Stimulated activated CD4-positive, alpha-beta T cell treated with anti-CD3 and anti-CD28 coated beads, Interleukin-12 subunit alpha, Interleukin-12 subunit beta, amount 100 ng/mL, for 24 hours (primary cell): ENCODE measurements at regions not wholly inside any gene's neighbourhood (a gene's known extent, or its start where the extent isn't known, plus 50 kb on each side); places are given as distances from the start of the nearest gene placed in this dataset.

Experiments used
- DNase-seq, 2 experiments: peaks; one replicate each; pipeline ENCODE4 v3.0.0-alpha.2; 2020; ENCODE audit warnings: low read depth in 2 of 2

DNA sequence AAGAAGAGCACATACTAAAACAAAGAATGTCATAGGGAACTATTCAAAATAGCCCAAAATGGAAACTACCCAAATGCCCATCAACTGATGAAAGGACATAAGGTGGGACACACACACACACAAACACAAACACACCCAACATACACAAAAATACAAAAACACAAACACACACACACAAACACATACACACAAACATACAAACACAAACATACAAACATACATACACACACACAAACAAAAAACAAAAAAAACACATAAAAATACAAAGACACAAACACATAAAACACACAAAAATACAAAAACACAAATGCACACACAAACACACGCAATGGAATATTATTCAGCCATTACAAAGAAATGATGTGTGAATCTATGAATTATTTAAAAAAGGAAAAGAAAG is 203.6 kb downstream of the ERMARD start:
- no peak for DNase-seq

DNA sequence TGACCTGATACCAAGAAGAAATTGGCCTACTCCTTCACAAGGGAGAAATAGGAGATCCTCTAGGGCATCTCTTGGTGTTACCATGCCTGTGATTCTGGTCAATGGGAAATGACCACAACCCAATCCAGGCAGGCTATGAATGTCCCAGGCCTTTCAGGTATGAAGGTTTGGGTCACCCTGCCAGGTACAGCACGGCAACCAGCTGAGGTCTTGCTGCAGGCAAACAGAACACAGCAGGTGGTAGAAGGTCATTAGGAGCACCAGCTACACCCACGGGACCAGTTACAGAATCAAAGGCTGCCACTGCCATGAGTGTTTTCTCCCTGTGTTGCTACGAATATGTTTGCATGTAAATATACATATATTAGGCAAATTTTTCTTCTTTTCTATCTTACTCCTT is 202.3 kb downstream of the ERMARD start:
- DNase-seq, result no peak

DNA sequence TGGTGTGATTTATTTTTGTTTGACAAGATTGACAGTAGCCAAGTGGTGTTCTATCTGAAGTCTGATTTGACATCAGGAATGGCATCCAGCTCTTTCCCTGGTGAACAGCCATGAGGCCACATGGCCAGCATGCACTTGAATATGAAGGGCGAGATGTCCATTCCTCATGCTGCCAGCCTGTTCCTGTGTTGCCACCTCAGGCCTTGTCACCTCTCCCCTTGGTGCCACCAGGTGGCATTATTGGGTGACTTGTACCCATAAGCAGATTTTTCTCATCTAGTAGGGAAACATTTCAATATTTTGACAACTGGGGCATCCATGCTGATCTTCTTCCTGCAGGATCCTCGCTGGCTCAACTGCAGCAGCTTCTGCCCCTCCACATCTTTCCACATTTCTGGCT is 199.1 kb downstream of the ERMARD start:
- DNase-seq, result no peak

DNA sequence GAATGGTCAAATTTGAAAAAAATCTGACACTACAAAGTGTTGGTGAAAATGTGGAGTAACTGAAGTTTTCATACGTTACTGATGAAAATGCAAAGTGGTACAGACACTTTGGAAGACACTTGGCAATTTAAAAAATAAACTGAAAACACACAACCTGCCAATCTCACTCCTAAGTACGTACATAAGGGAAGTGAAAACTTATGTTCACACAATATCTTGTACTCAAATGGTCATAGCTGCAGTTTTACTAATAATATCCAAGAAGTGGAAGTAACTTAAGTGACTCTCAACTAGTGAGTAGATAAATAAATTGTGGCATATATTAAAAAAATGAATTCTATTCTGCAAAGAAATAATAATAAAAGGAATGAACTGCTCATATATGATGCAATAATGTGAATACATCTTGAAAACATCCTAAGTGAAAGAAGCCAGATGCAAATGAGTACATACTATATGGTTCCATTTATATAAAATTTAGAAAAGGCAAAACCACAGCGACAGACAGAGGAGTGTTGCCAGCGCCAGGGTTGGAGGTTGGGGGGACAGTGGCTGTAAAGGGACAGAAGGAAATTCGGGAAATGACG is 198.2 kb downstream of the ERMARD start:
- no peak for DNase-seq

DNA sequence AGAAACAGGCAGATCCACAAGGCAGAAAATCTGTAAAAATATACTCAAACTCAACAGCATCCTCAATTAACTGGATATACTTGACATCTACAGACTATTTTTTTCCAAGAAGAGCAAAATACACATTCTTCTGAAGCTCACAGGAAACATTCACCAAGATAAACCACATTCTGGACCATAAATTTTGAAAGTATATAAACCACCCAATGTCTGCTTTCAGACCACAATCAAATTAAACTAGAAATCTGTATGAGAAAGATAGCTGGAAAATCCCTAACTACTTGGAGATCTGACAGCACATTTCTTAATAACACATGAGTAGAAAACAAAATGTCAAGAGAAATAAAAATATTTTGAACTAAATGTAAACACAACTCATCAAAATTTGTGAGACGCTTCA is 195.5 kb downstream of the ERMARD start:
- no peak for DNase-seq

DNA sequence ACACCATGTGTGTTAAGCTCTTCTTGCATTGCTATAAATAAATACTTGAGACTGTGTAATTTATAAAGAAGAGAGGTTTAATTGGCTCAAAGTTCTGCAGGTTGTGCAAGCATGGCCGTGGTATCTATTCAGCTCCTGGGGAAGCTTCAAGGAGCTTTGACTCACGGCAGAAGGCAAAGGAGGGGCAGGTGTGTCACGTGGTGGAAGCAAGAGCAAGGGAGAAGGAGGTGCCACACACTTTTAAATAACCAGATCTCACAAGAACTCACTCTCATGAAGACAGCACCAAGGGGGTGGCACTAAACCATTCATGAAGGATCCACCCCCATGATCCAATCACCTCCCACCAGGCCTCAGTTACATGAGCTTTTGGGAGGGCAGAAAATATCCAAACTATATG is 193.7 kb downstream of the ERMARD start:
- DNase-seq, result no peak

DNA sequence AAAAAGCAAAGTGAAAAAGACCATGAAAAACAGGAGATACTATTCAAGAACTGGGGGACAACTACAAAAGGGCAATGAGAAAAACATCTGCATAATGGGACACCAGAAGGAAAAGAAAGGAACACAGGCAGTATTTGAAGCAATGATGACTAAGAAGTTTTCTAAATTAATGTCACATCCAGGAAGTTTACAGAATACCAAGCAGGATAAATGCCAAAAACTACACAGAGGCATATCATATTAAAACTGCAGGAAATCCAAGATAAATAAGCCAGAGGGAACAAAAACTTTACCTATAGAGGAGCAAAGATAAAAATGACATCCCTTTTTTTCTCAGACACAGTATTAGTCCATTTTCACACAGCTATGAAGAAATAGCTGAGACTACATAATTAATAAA is 193.0 kb downstream of the ERMARD start:
- DNase-seq, result no peak

DNA sequence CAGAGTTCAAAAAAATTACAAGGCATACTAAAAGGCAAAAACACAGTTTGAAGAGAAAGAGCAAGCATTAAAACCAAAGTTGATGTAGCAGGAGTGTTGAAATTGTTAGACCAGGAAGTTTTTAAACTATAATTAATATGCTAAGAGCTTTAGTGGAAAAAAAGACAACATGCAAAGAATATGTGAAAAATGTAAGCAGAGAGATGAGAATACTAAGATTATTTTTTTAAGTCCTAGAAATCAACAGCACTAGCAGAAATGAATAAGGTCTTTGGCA is 192.6 kb downstream of the ERMARD start:
- no peak for DNase-seq

DNA sequence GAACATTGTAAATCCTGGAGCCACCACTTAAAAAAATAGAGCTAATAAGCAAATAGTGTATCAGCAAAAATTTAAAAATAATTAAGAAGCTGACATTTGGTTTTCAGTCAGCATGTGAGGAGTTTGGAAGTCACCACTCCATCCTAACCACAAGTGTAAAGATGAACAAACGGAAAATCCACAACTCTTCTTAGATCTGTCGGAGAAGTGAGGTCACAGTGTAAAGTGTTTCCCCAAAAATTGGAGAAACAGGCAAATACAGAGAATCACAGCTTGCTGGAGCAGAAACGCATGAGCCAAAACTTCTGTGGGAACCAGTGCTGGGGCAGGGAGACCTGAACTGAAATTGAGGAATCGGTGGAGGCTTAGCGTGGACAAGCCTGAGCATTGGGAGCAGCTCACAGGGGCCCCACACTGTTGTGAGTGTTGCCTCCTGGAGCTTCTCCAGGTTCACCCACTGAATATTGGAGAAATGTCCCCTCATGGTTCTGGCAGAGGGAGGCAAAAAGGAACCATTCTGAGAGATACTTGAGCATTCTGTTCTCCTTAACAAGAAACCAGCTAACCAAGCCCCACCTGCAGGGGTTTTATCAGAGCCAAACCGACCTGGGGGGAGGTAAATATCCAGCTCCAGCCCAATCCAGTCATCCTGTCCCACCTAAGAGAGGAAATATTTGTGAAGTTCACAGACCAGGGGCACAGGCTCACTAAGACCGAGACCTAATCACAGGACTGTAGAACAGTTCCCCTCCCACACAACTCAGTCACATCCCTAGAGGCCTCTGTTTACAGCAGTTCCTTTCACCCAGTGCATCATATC is 192.0 kb downstream of the ERMARD start:
- DNase-seq, result no peak

DNA sequence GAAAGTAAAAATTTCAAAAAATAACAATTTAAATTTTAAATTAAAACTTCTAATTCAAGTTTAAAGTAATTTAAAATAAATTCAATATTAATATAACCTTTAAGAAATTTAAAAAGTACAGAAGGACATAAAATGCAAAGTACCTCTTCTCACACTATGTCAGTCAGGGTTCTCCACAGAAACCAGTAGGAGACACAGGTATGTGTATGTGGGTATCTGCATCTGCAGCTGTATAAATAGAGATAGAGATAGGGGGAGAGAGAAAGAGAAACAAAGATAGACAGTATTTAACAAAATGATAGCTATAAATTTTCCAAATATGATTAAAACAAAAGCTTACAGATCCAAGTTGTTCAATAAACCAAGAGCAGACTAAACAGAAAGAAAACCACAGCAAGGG is 190.8 kb downstream of the ERMARD start:
- DNase-seq, result no peak

DNA sequence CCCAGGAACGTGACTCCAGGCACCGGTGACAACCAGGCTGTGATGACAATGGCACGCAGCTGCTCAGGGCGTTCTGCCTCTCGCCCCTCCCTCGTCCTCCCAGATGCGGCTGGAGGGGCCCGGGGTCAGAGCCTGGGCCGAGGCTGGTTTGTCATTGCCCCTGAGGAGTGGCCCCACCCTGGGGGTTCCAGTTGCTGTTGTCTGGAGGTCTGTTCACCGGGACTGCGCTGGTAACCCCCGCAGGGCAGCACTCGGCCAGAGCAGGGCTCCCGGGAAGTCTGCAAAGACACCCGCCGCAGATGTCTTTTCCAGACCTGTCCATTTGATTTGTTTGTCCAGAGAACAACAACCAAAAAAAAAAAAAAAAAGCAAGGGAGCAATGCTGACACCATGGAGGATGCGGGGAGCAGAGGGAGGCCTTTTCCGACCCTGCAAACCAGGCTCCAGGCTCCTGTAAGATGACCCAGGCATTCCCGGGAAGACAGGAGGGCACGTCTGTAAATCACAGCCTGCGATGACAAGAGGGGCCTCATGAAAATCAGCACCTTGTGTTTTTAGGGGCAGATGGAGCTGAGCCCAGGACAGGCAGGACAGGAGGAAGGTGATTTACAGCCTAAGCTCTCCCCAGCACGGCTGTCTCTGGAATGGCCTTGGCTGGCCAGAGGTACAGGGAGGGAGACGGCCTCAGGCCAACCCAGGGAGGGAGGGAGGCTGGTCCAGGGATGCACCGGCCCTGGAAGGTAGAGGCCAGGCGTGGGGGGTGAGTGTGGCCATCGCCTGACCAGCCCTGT is 189.3 kb downstream of the ERMARD start:
- DNase-seq, result no peak

DNA sequence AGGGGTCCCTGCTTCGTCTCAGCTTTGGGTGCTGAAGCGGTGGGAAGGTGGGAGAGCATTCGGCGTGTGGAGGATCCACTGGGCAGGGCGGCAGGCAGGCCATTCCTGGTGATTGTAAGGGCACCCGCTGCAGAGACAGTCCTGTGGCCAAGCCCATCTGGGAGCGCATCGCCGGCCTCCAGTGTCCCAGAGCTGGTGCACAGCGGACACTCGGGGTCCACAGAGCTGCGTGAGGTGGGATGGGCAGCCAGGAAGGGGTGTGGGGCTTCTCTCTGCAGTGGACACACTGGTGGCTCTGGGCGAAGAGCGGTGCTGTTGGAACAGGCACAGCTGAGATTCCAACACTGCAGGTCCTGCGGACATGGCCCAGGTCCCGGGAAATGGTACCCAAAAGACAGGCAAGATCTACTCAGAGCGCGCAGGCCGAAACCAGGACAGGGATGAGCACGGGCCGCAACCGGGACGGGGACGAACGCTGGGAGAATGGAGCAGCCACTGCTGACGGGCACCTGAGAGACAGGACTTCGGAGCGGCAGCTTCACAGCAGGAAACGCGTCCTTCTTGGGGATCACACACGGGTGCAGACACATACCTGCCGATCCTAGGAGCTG is 188.2 kb downstream of the ERMARD start:
- DNase-seq, result no peak

DNA sequence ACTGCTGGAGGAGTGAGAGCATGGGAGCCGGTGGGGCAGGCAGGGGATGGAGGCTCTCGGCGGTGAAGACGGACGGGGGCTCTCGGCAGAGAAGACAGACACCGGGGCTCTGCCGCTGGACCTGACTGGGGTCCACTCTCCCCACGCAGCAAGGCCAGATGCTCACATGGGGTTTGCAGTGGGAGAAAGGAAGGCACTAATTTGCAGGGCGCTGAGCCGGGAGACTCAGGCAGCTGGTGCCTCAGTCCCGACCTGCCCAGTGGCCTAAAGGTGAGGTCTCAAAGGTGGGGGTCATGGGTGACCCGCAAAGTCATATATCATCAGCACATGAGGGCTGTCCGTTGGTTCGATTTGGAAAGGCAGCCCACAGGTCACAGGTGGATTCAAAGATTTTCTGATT is 187.3 kb downstream of the ERMARD start:
- DNase-seq, result no peak

DNA sequence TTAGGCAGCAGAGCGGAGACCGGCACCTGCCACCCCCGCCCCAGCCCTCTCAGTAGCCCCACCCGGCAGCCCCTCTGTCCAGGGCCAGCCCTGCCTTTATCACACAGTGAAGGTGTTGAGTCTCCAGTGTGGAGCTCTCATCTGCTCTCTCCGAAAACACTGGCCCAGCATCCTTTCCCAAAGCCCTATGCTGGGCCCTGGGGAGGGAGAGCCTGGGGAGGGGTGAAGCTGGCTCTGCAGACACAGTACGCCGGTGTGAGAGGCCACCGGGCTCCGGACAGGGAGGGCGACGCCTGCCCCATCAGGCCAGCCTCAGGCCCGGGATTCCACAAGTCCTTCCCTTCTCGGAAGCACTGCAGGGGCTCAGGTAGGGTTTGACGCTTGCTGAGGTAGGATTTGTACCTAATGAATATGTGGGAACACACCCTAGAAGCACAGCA is 186.9 kb downstream of the ERMARD start:
- no peak for DNase-seq

DNA sequence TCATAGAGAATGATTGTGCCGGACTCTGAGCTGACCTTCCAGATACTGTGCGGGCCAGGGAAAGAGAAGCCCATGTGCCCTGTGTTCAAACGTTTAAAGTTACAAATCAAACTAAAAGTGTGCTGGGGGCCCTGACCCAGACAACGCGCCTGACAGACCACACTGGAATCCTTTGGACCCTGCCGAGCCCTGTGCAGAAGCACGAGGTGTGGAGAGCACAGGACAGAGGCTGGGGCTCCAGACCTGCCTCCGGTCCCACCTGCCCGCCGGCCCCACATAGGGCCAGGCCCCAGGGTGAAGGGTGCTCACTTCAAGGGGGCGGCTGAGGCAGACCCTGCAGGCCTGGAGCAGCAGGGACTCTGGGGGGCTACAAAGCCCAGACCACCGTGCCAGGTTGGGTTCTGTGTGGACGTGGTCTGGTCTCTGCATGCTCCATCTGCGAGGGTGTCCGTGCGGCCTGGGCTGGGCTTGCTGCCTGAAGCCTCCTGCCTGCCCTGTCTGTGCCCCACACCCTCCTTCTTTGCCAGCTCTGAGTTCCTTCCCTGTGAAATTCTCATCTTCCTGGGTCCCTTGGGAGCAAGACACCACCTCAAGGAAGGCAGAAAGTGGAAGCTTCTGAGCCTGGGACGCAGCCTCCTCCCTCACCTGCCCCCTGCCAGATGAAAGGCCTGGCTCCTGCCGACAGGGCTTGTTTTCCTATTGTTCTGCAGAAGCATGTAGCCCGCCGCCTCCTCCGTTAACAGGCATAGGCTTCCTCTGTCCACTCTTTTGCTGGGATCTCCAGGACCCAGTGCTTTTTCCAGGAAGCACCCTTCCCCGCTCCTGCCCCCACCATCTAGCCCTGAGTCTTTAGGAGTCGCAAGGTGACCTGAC is 186.2 kb downstream of the ERMARD start:
- DNase-seq, result no peak

DNA sequence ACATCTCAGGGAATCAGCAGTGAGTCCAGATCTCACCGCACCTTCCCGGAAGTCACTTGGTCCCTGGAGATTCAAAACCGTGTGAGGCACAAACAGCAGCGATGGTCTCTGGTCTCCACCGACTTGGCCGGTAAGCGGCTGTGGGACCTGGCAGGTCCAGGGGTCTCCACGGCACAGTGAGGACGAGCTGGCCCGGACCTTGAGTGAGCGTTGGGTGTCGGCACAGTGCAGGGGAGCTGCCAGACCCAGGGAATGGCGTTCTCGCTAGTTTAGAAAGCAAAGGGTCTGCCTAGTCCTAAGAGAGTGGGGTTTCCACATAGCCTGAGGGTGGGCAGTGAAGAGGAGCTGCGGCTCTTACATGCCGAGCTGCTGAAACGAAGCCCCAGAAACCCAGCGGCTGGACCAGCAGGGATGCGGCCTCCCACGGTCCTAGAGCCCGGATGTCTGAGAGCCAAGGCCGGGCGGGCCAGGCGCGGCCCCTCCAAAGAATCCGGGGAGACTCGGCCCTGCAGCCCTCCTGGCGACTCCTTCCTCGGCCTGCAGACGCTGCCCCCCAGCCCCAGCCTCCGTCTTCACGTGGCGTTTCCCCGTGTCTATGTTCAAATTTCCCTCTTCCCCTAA is 185.0 kb downstream of the ERMARD start:
- DNase-seq, result no peak

DNA sequence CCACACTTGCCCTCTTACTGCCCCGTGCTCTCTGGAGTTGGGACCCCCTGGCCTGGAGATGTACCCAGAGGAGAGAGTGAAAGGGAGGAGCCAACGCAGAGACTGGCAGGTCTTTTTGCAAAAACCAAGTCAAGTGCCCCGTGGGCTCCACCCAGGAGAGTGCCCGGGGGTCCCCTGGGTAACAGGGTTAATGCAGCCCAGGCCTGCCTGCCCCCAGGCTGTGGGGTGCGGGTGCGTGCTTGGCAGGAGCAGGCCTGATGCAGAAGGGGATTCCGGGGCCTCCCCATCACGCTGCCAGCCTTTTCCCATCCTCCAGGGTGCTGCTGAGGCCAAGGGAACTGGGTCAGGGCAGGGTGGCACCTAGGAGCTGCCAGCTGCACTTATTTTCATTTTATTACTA is 184.4 kb downstream of the ERMARD start:
- DNase-seq, result no peak

DNA sequence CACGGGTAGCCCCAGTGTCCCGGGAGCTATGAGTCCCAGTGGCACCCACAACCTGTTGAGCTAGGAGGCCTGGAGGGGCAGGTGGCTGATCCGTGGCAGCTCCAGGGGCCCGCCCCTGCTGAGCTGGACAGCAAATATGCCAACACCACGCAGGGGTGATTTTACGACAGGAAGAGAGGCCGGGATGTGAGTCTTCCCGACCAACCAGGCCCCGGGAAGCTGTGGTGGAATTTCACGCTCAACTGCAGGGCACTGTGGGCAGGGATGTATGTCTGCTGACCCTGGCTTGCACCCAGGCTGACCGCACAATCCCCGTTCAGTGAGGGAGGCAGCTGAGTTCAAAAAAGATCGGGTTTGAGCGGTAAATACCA is 183.9 kb downstream of the ERMARD start:
- DNase-seq, result no peak

DNA sequence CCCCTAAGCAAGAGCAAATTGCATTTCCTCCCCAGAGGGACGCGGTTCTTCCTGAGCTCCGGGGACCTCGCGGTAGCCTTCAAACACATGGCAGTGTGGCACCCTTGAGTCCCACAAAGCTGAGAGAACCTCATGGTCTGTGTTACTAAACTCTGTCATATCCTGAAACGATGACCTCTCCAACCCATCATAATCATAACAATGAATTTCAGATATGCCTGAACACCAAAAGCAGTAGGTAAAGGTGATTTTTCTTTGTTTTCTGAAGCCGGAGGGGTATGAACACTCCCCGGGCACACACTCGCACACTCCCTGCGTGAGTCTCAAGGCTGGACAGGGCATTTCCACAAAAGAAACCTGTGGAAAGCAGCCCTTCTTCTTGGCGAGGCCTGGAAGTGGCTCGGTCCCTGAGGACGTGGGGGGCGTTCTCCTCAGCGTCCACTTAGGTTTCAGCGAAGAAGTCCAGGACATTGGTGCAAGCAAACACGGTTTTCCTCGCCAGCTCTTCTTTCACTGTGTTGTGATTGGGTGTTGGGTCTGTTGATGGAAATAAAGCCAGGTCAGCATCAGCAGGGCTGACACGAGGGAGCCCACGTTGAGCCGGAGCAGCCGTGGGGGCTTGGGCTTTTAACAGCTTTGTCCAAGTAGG is 183.4 kb downstream of the ERMARD start:
- no peak for DNase-seq

DNA sequence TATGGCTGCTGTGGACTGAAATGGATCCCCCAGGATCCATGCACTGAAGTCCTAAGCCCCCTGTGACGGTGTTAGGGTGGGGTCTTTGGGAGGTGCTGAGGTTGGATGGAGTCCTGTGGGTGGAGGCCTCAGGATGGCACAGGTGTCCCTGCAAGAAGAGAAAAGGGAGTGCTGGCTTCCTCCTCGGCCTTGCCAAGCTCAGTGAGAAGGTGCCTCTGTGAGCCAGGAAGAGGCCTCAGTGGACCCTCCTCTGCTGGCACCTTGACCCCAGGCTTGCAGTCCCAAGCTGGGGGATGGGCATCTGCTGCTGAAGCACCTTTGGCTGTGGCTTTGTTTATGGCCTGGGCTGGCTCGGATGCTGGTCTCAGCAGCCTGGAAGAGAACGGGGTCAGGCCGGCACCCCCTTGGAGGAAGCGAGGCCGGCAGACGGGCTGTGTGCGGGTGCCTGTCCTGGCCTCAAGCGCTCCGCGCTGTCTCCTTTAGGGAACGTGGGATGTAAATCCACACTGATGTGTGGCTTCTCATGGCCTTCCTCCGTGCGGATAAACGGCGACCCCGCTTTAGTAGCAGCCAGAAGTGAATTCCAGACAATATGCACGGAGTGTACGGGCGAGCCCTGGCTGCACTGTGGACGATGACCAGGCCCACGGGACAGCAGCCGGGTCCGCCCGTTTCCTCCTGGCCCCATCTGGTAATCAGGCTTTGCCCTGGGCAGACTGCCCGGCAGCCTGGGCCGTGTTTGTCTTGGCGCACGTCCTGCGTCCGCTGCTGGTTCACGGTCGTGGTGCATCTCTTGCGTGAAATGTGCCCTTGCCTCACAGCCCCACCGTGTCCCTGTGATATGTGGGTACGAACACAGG is 182.6 kb downstream of the ERMARD start:
- no peak for DNase-seq
